ENCODE measurements at regions not wholly inside any gene's neighbourhood (a gene's known extent, or its start where the extent isn't known, plus 50 kb on each side); places are given as distances from the start of the nearest gene placed in this dataset.

GRCh38 chr13:21944610-21945009, 273.7 kb downstream of the FGF9 start:
- no peak overlapping the region for H3K4me3 ChIP-seq (replicated peaks; ENCODE audit: low read depth, low read length)
- no peak for TF ChIP-seq CTCF (IDR thresholded peaks at IDR 0.05; ENCODE audit: low read depth, low read length, missing control alignments)
- DNase-seq (ENCODE audit: extremely low read depth, low read depth): no peak

- H3K4me3 ChIP-seq (replicated peaks; ENCODE audit: low read depth, low read length): no peak overlapping the region
- no peak for TF ChIP-seq CTCF (IDR thresholded peaks at IDR 0.05; ENCODE audit: low read depth, low read length, missing control alignments)
- DNase-seq (ENCODE audit: extremely low read depth, low read depth): no peak
These were observed 274.3 kb downstream of the FGF9 start for GRCh38 chr13:21945195-21945594.

GRCh38 chr13:21946964-21947363, 276.1 kb downstream of the FGF9 start:
- H3K4me3 ChIP-seq (replicated peaks; ENCODE audit: low read depth, low read length): no peak overlapping the region
- DNase-seq (ENCODE audit: extremely low read depth, low read depth): no peak
- no peak for TF ChIP-seq CTCF (IDR thresholded peaks at IDR 0.05; ENCODE audit: low read depth, low read length, missing control alignments)

- H3K4me3 ChIP-seq (replicated peaks; ENCODE audit: low read depth, low read length): no peak overlapping the region
- no peak for DNase-seq (ENCODE audit: extremely low read depth, low read depth)
- TF ChIP-seq CTCF (IDR thresholded peaks at IDR 0.05; ENCODE audit: low read depth, low read length, missing control alignments): no peak
These were observed 278.0 kb downstream of the FGF9 start for GRCh38 chr13:21948769-21949474.

GRCh38 chr13:21949818-21950429, 279.1 kb downstream of the FGF9 start:
- no peak for DNase-seq (ENCODE audit: extremely low read depth, low read depth)
- no peak for TF ChIP-seq CTCF (IDR thresholded peaks at IDR 0.05; ENCODE audit: low read depth, low read length, missing control alignments)

DNA sequence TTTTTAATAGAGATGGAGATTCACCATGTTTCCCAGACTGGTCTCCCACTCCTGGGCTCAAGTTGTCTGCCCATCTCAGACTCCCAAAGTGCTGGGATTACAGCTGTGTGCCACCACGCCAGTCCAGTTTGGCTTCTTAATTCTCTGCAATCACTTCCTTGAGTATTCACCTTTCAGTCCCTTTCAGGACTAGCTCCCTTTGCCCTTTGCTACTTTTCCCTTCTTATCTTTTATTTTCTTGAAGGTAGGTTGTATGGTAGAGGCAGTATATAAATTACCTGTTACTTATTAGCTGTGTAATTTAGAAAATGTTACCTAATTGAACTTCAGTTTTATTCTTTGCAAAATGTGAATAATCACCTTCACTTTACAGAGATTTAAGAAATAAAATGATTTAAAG, 285.8 kb downstream of the FGF9 start:
- DNase-seq (ENCODE audit: extremely low read depth, low read depth): no peak
- H3K4me3 ChIP-seq (replicated peaks; ENCODE audit: low read depth, low read length): no peak overlapping the region
- TF ChIP-seq CTCF (IDR thresholded peaks at IDR 0.05; ENCODE audit: low read depth, low read length, missing control alignments): no peak

More at GRCh38 chr13:21949818-21950429, 279.1 kb downstream of the FGF9 start:
- no peak overlapping the region for H3K4me3 ChIP-seq (replicated peaks; ENCODE audit: low read depth, low read length)
